ENCODE measurements at regions not wholly inside any gene's neighbourhood (a gene's known extent, or its start where the extent isn't known, plus 50 kb on each side); places are given as distances from the start of the nearest gene placed in this dataset.
A peak's percentile ranks its signal among the peaks of the same experiment; 100 is the strongest.
"Not testable (repeated sequence)": the region's sequence is repeated elsewhere in the genome, so short reads cannot be mapped to it uniquely, and the experiment has no call there.

DNA sequence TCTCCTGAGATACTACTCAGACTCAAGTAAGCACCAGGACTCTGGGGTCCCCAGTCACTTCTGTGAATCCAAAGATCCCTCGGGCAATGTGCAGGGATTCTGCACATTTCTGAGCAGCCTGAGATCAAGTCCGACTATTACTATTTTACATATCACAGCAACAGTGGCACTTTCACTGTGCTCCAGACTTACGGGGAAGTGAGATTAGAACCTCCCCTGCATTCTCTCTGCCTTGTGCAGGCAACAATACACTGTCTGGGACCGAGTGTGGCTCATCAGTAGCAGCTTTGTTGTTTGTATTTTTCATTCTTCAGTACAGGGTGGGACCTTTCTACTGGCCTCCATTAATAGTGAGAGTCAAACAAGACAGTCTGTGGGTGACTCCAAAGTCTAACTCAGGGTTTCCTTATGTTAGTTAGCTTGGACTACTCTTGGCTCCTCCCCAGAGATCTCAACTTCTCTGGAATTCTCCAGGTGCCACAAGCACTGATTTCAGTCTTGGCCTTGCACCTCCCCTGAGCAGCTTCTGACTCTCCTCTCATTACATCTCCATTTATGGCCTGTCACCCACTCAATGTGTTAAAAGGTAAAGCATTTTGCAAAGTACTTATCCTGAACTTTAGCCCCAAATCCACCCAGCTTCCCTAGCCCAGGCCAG, 76.2 kb upstream of the TOP3B start:
- POLR2A ChIA-PET = no interaction called here
- TF ChIP-seq, protein P1, sequence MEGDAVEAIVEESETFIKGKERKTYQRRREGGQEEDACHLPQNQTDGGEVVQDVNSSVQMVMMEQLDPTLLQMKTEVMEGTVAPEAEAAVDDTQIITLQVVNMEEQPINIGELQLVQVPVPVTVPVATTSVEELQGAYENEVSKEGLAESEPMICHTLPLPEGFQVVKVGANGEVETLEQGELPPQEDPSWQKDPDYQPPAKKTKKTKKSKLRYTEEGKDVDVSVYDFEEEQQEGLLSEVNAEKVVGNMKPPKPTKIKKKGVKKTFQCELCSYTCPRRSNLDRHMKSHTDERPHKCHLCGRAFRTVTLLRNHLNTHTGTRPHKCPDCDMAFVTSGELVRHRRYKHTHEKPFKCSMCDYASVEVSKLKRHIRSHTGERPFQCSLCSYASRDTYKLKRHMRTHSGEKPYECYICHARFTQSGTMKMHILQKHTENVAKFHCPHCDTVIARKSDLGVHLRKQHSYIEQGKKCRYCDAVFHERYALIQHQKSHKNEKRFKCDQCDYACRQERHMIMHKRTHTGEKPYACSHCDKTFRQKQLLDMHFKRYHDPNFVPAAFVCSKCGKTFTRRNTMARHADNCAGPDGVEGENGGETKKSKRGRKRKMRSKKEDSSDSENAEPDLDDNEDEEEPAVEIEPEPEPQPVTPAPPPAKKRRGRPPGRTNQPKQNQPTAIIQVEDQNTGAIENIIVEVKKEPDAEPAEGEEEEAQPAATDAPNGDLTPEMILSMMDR (IDR thresholded peaks at IDR 0.05; ENCODE audit: control extremely low read depth, extremely low read depth, low read depth, missing control alignments) = no peak
- DNase-seq (ENCODE audit: extremely low spot score) = peak; percentile 64
- CTCF ChIA-PET = interaction anchor here (0.7 to 10.1 kb wide), 9 partner anchors 9 to 118 kb away, joined by 3 to 80 read pairs (median 5); no protein-coding TSS in a partner anchor

DNA sequence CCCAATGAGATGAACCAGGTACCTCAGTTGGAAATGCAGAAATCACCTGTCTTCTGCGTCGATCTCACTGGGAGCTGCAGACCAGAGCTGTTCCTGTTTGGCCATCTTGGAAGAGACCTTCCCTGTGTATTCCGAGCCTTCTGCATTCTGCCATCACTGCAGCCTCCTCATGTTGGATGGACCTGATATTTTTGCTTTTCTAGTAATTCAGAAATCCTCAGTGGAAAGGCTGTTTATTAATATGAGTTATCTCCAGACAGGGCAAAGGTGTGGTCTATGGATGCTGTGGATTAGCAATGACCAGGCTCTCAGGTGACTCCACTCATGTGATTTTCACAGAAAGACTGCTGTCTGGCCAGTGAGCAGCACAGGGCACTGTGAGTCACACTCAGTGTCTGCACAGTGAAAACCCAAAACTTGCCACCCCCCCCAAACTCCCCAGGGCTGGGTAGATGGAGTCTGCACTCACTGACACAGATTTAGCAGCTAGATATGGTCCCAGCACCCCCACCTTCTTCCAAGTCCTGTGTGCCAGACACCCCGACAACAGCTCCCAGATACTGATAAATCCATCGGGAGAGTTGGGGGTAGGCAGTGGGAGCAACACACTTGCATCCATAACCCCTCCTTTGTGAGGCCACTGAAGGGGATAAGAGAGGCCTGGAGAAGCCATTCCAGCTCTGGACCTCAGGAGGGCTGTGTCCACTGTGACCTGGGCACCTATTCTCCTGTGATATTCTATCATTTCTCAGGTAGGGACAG, 75.2 kb upstream of the TOP3B start:
- TF ChIP-seq, protein P1 (IDR thresholded peaks at IDR 0.05; ENCODE audit: control extremely low read depth, extremely low read depth, low read depth, missing control alignments) = no peak
- no peak for DNase-seq (ENCODE audit: extremely low spot score)
- ChIA-PET POLR2A (no interaction called here), CTCF (interaction anchor here (1.3 to 10.1 kb wide), 4 partner anchors 10 to 100 kb away, joined by 4 to 80 read pairs (median 10); no protein-coding TSS in a partner anchor)

DNA sequence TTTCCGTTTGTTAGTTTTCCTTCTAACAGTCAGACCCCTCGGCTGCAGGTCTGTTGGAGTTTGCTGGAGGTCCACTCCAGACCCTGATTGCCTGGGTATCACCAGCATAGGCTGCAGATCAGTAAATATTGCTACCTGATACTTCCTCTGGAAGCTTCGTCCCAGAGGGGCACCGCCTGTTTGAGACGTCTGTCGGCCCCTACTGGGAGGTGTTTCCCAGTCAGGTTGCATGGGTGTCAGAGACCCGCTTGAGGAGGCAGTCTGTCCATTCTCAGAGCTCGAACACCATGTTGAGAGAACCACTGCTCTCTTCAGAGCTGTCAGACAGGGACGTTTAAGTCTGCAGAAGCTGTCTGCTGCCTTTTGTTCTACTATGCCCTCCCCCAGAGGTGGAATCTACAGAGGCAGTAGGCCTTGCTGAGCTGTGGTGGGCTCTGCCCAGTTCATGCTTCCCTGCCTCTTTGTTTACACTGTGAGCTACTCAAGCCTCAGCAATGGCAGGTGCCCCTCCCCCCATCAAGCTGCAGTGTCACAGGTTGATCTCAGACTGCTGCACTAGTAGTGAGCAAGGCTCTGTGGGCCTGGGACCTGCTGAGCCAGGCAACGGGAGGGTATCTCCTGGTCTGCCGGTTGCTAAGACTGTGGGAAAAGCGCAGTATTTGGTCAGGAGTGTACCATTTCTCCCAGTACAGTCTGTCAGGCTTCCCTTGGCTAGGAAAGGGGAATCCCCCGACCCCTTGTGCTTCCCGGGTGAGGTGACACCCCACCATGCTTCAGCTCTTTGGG, 74.4 kb upstream of the TOP3B start:
- DNase-seq (ENCODE audit: extremely low spot score); POLR2A ChIA-PET: not testable (repeated sequence)
- CTCF ChIA-PET = interaction anchor here (1.7 to 10.1 kb wide), 3 partner anchors 14 to 100 kb away, joined by 4 to 80 read pairs (median 14); no protein-coding TSS in a partner anchor

DNA sequence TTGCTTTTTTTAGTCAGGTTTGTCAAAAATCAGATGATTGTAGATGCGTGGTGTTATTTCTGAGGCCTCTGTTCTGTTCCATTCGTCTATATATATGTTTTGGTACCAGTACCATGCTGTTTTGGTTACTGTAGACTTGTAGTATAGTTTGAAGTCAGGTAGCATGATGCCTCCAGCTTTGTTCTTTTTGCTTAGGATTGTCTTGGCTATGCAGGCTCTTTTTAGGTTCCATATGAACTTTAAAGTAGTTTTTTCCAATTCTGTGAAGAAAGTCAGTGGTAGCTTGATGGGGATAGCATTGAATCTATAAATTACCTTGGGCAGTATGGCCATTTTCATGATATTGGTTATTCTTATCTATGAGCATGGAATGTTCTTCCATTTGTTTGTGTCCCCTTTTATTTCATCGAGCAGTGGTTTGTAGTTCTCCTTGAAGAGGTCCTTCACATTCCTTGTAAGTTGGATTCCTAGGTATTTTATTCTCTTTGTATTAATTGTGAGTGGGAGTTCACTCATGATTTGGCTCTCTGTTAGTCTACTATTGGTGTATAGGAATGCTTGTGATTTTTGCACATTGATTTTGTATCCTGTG, 70.1 kb upstream of the TOP3B start:
- CTCF ChIA-PET = interaction anchor here (10.1 kb wide), 1 partner anchor 10 kb away, joined by 80 read pairs; no protein-coding TSS in a partner anchor
- POLR2A ChIA-PET; DNase-seq (ENCODE audit: extremely low spot score): not testable (repeated sequence)

DNA sequence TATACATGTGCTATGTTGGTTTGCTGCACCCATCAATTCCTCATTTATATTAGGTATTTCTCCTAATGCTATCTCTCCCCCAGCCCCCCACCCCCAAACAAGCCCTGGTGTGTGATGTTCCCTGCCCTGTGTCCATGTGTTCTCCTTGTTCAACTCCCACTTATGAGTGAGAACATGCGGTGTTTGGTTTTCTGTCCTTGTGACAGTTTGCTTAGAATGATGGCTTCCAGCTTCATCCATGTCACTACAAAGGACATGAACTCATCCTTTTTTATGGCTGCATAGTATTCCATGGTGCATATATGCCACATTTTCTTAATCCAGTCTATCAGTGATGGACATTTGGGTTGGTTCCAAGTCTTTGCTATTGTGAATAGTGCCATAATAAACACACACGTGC, 68.4 kb upstream of the TOP3B start:
- POLR2A ChIA-PET; CTCF ChIA-PET; DNase-seq (ENCODE audit: extremely low spot score): not testable (repeated sequence)

DNA sequence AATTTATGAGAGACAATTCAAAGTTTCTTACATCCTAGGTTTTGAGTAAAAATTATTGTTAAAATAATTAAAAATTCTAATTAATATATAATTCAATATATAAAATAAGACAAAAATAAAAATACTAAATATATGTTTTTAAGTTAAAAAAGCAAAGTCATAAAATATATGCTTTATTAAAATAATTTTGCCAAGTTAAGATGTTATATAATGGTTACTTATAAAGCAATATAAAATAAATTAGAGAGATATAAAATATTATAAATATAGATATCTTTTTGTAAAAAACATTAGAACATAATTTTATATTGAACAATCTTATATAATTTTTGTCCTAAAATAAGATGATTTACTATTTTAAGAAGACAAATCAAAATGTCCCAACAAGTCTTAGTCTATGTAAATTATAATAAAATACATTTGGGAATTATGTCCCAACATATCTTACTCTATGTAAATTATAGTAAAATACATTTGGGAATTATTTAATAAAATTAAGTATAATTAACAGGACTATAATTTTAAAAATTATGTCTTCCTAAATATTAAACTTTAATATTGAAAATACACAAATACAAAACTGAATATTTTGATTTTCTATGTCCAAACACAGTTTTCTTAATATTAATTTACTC, 67.7 kb upstream of the TOP3B start:
- DNase-seq (ENCODE audit: extremely low spot score) = no peak
- ChIA-PET CTCF (interaction anchor here (1.6 to 2.0 kb wide), 2 partner anchors 9 to 11 kb away, joined by 6 to 7 read pairs; no protein-coding TSS in a partner anchor), POLR2A (no interaction called here)
- TF ChIP-seq, protein P1 (IDR thresholded peaks at IDR 0.05; ENCODE audit: control extremely low read depth, extremely low read depth, low read depth, missing control alignments) = no peak

DNA sequence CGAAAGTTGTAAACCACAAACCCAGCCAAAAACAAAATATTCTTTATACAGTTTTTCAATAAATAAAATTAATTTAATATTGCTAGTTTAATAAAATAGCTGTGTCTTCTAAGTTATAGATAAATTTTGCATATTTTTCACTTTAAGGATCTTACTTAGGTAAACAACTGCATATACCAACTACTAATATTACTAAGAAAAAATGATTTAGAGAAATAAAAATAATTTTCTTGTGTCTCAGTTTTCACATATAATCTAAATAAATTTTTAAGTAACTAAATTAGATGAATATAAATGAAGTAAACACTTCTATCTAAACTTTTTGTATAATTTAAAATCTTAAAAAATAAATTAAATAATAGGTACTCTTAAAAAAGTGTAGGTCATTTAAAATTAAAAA, 67.1 kb upstream of the TOP3B start:
- CTCF ChIA-PET = interaction anchor here (1.6 to 2.0 kb wide), 2 partner anchors 10 to 11 kb away, joined by 6 to 7 read pairs; no protein-coding TSS in a partner anchor
- POLR2A ChIA-PET = no interaction called here
- TF ChIP-seq, protein P1 (IDR thresholded peaks at IDR 0.05; ENCODE audit: control extremely low read depth, extremely low read depth, low read depth, missing control alignments) = no peak
- no peak for DNase-seq (ENCODE audit: extremely low spot score)
